HL-60 (cell line): ENCODE measurements at regions not wholly inside any gene's neighbourhood (a gene's known extent, or its start where the extent isn't known, plus 50 kb on each side); places are given as distances from the start of the nearest gene placed in this dataset.

Experiments
- DNase-seq, 2 experiments: peaks; one replicate each; pipeline ENCODE4 v3.0.0-alpha.2; 2010 to 2020; ENCODE audit warnings: low read depth in 1 of 2, low spot score in 1 of 2
- H3K27ac ChIP-seq: fragments of 250-450 bp; sonication (Bioruptor Pico); replicated peaks from 2 replicates; pipeline ENCODE4 v1.5.1; 2020; ENCODE audit warnings: mild to moderate bottlenecking, moderate library complexity
- H3K27me3 ChIP-seq: fragments of 250-450 bp; sonication (Bioruptor Pico); 2 replicates; pipeline ENCODE4 v1.5.1; 2021; ENCODE audit warnings: mild to moderate bottlenecking, moderate library complexity; ENCODE audit not compliant: insufficient read depth, poor library complexity, severe bottlenecking
- H3K4me3 ChIP-seq: replicated peaks from 2 replicates; pipeline ENCODE4 v1.5.1; 2011; ENCODE audit warnings: mild to moderate bottlenecking, control low read depth, low read length; ENCODE audit not compliant: insufficient read depth
- GABPA ChIP-seq: IDR thresholded peaks from 2 replicates; pipeline ENCODE4 v1.6.1; 2012; ENCODE audit warnings: low read depth
- POLR2AphosphoS5 ChIP-seq: IDR thresholded peaks from 2 replicates; pipeline ENCODE4 v1.6.1; 2012; ENCODE audit warnings: low read depth
- REST ChIP-seq: IDR thresholded peaks from 2 replicates; pipeline ENCODE4 v1.6.1; 2012; ENCODE audit warnings: low read depth; ENCODE audit not compliant: insufficient replicate concordance
- SPI1 ChIP-seq: IDR thresholded peaks from 2 replicates; pipeline ENCODE4 v1.6.1; 2012; ENCODE audit warnings: low read depth, mild to moderate bottlenecking, borderline replicate concordance
- TF ChIP-seq, protein P1 (sequence below): IDR thresholded peaks from one replicate; pipeline ENCODE4 v1.5.1; 2011; ENCODE audit warnings: low read length, control low read depth, inconsistent platforms; ENCODE audit not compliant: insufficient read depth

GRCh38 chr1:10906866-10907519, 105.5 kb upstream of the TARDBP start:
- H3K27ac ChIP-seq, result no peak overlapping the region
- DNase-seq, result no peak
- no peaks in the 10 kb centered on the region for H3K27me3 ChIP-seq

GRCh38 chr1:10908266-10908665, 104.2 kb upstream of the TARDBP start:
- H3K27ac ChIP-seq, result no peak overlapping the region
- no peak overlapping the region for H3K4me3 ChIP-seq
- DNase-seq, result no peak
- TF ChIP-seq, protein P1, sequence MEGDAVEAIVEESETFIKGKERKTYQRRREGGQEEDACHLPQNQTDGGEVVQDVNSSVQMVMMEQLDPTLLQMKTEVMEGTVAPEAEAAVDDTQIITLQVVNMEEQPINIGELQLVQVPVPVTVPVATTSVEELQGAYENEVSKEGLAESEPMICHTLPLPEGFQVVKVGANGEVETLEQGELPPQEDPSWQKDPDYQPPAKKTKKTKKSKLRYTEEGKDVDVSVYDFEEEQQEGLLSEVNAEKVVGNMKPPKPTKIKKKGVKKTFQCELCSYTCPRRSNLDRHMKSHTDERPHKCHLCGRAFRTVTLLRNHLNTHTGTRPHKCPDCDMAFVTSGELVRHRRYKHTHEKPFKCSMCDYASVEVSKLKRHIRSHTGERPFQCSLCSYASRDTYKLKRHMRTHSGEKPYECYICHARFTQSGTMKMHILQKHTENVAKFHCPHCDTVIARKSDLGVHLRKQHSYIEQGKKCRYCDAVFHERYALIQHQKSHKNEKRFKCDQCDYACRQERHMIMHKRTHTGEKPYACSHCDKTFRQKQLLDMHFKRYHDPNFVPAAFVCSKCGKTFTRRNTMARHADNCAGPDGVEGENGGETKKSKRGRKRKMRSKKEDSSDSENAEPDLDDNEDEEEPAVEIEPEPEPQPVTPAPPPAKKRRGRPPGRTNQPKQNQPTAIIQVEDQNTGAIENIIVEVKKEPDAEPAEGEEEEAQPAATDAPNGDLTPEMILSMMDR, result no peak
- TF ChIP-seq POLR2AphosphoS5, result no peak
- TF ChIP-seq REST, result no peak
- TF ChIP-seq SPI1, result no peak
- no peak for TF ChIP-seq GABPA
- H3K27me3 ChIP-seq, result no peaks in the 10 kb centered on the region

More at GRCh38 chr1:10906866-10907519, 105.5 kb upstream of the TARDBP start:
- H3K4me3 ChIP-seq, result no peak overlapping the region
- no peak for TF ChIP-seq GABPA

DNA sequence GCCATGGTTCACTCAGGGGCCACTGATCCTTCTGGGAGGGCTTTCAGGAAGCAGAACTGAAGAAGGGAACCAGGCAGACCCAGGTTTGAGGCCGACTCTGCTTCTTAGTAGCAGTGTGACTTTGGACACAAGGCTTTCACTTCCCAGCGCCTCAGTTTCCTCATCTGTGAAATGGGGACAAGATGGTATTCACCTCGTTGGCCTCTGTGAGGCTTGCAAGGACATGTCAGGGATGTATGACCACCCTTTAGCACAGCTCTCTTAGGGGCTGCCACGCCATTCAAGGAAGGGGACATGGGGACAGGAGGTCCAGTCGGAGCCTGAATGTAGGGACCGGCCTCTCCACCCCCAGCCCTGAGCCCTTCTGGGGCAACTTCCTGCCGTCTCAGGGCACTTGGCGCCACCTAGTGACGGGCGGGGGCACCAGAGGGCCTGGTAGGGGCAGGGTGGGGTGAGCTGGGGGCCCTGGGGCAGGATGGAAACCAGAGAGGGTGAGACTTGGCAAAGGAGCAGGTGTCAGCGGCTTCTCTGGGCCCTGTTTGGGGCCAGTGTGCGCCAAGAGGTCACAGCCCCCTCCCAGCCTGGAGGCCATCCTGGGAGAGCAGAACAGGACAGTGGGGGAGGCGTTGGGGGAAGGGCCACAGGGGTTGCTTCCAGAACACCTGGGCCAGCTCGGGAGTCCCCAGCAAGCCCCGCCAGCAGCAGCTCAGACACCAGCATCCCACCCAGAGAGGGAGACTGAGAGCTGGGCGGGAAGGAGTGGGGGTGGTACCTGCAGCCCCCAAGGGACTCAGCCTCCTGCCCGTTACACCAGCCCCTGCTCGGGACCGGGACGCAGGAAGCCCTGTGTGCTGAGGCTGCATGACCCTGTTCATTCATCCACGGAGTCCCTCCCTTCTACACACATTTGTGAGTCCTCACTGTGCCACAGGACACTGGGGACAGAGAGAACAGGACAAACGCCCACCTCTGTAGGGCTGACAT, 102.5 kb upstream of the TARDBP start:
- Histone ChIP-seq H3K27ac (no peak overlapping the region), H3K4me3 (no peak overlapping the region), H3K27me3 (no peaks in the 10 kb centered on the region)
- TF ChIP-seq, protein P1, result peak; percentile 1
- TF ChIP-seq REST (no peak), POLR2AphosphoS5 (no peak), SPI1 (no peak), GABPA (no peak)
- peak; percentile 24 to 58 for DNase-seq

DNA sequence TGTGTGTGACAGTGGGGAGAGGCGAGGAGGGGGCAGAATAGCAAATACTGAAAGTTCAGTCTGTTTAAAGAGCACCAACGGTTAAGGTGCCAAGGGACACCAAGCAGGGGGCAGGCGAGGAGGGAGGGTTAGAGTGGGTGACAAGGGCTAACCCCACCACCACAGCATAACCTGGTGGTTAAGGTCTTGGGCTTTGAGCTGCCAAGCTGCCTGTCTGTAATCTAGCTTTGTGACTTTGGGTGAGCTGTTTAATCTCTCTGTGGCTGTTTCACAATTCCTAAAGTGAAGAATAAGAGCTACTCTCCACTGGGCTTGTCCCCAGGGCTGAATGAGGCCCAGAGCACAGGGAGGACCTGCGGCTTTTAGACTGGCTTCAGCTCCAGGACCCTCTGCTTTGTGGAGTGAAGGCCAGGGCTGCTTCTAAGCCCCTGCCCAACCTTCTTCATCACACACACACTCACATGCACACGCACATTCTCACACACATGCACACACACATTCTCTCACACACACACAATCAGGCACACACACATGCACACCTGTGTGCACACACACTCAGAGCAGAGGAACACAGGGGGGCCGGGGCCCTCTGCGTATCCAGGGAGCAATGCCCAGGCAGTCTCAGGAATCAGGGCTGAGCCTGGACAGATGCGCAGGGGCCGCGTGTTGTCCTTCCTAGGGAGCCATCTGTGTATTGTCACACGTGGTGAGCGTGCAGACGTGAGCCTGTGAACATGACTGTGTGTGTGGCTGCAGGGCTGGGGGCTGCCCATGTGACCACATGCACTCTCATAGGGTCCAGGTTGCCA, 101.6 kb upstream of the TARDBP start:
- H3K27me3 ChIP-seq, result no peaks in the 10 kb centered on the region
- no peak overlapping the region for H3K4me3 ChIP-seq
- TF ChIP-seq SPI1 (no peak), REST (no peak), GABPA (no peak), POLR2AphosphoS5 (no peak)
- TF ChIP-seq, protein P1, result no peak
- no peak overlapping the region for H3K27ac ChIP-seq
- no peak for DNase-seq
